ENCODE measurements at regions not wholly inside any gene's neighbourhood (a gene's known extent, or its start where the extent isn't known, plus 50 kb on each side); places are given as distances from the start of the nearest gene placed in this dataset.

- DNase-seq (ENCODE audit: low spot score) = no peak
Measured at GRCh38 chr14:87005280-87005679, 987.7 kb downstream of the GALC start.

- no peak for DNase-seq (ENCODE audit: low spot score)
Measured at GRCh38 chr14:87002776-87003175, 990.2 kb downstream of the GALC start.

- no peak for DNase-seq (ENCODE audit: low spot score)
Measured at GRCh38 chr14:87001333-87001732, 991.6 kb downstream of the GALC start.

GRCh38 chr14:87000081-87000480 is 992.9 kb downstream of the GALC start:
- DNase-seq (ENCODE audit: low spot score) = no peak

- no peak for DNase-seq (ENCODE audit: low spot score)
Measured at GRCh38 chr14:86999036-86999435, 993.9 kb downstream of the GALC start.

GRCh38 chr14:86997271-86997670 is 995.7 kb downstream of the GALC start:
- DNase-seq (ENCODE audit: low spot score) = no peak

- DNase-seq (ENCODE audit: low spot score) = no peak
Measured at GRCh38 chr14:86990396-86990795, 1002.6 kb downstream of the GALC start.

- DNase-seq (ENCODE audit: low spot score) = no peak
Measured at GRCh38 chr14:86989285-86989684, 1003.7 kb downstream of the GALC start.

GRCh38 chr14:86987966-86988365 is 1005.0 kb downstream of the GALC start:
- DNase-seq (ENCODE audit: low spot score) = no peak

GRCh38 chr14:86973177-86973576 is 1019.8 kb downstream of the GALC start:
- no peak for DNase-seq (ENCODE audit: low spot score)

GRCh38 chr14:86971292-86971691 is 1021.7 kb downstream of the GALC start:
- no peak for DNase-seq (ENCODE audit: low spot score)

GRCh38 chr14:86961106-86961716 is 1031.8 kb downstream of the GALC start:
- no peak for DNase-seq (ENCODE audit: low spot score)

GRCh38 chr14:86955771-86956354 is 1037.1 kb downstream of the GALC start:
- DNase-seq (ENCODE audit: low spot score) = no peak

GRCh38 chr14:86954623-86955022 is 1038.4 kb downstream of the GALC start:
- DNase-seq (ENCODE audit: low spot score) = no peak

- no peak for DNase-seq (ENCODE audit: low spot score)
Measured at GRCh38 chr14:86946446-86946845, 1046.5 kb downstream of the GALC start.

GRCh38 chr14:86944434-86944833 is 1048.5 kb downstream of the GALC start:
- DNase-seq (ENCODE audit: low spot score) = no peak

- DNase-seq (ENCODE audit: low spot score) = no peak
Measured at GRCh38 chr14:86943391-86944365, 1049.3 kb downstream of the GALC start.

- no peak for DNase-seq (ENCODE audit: low spot score)
Measured at GRCh38 chr14:86942936-86943335, 1050.0 kb downstream of the GALC start.

GRCh38 chr14:86940106-86940505 is 1052.9 kb downstream of the GALC start:
- no peak for DNase-seq (ENCODE audit: low spot score)

- DNase-seq (ENCODE audit: low spot score) = no peak
Measured at GRCh38 chr14:86938320-86938719, 1054.7 kb downstream of the GALC start.

GRCh38 chr14:86936556-86936955 is 1056.4 kb downstream of the GALC start:
- no peak for DNase-seq (ENCODE audit: low spot score)

- no peak for DNase-seq (ENCODE audit: low spot score)
Measured at GRCh38 chr14:86935241-86935885, 1057.6 kb downstream of the GALC start.
